ENCODE measurements at regions not wholly inside any gene's neighbourhood (a gene's known extent, or its start where the extent isn't known, plus 50 kb on each side); places are given as distances from the start of the nearest gene placed in this dataset.

DNA sequence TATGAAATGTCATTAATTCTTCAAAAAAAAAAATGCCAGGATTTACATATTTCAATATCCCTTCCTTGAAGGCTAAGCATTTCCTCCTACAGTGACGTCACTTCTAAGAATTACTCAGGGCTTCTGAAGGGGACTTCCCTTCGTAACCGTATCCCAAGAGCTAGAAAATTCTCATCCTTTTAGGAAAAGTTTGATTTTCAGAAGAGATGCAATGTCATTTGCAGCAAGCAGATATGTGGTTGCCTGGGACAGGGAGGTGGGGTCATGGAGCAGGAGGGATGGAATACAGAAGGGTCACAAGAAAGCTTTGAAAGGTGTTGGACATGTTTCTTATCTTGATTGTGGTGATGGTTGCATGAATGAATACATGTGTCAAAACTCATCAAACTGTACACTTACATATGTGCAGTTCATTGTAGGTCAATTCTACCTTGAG lies 97.0 kb upstream of the ATL2 start:
- POLR2A ChIA-PET: interaction anchor here (1.5 kb wide), 1 partner anchor 23 kb away, joined by 11 read pairs; no protein-coding TSS in a partner anchor
- no peak overlapping the region for H3K27ac ChIP-seq (ENCODE audit: extremely low read length, insufficient read depth, low read length)
- no peak for DNase-seq (ENCODE audit: low spot score)
- H4K20me1 ChIP-seq (ENCODE audit: insufficient read depth, low read length): no peaks in the 10 kb centered on the region
- CTCF ChIA-PET (ENCODE audit: low intra/inter-chr PET ratio, low total read pairs): no interaction called here
- H3K36me3 ChIP-seq (replicated peaks in 1 of 2; ENCODE audit: control insufficient read depth in 1 of 2, insufficient read depth in 2 of 2, low read length in 2 of 2): no peaks in the 10 kb centered on the region
- WGBS (ENCODE audit: low lambda C conversion rate): 69% methylated on average over 3 of the region's 3 CpGs
- TF ChIP-seq ARHGAP35 (CRISPR knock-in tag; IDR thresholded peaks at IDR 0.05; ENCODE audit: borderline replicate concordance): no peak
- peak; percentile 91 for TF ChIP-seq ATF7 (IDR thresholded peaks at IDR 0.05)
- TF ChIP-seq ATF7 (CRISPR knock-in tag; IDR thresholded peaks at IDR 0.05): no peak
- peak; percentile 91 for TF ChIP-seq CREB1 (IDR thresholded peaks at IDR 0.05)
- TF ChIP-seq CREB1 (CRISPR knock-in tag; IDR thresholded peaks at IDR 0.05): no peak
- peaks cover 1 to 6% of the 10 kb centered on the region in 2 experiments for H3K27me3 ChIP-seq (ENCODE audit: control insufficient read depth in 1 of 2, insufficient read depth in 2 of 2, low read length in 2 of 2)
- BruUV-seq (replicated peaks): no TSS peak
- no peak overlapping the region for H2AFZ ChIP-seq (ENCODE audit: low read length)
- intact Hi-C loops (cut with micrococcal nuclease; ENCODE audit: unreplicated experiment) (no loop called here), in situ Hi-C loops (cut with HindIII; ENCODE audit: extremely low pct_ligation_motif_present, low pct_unique_long_range_greater_than_20kb) (no loop called here)
- H3K4me2 ChIP-seq (ENCODE audit: low read depth, low read length): no peak overlapping the region
- H3K9me3 ChIP-seq (ENCODE audit: low read length): no peaks in the 10 kb centered on the region
- H3K4me1 ChIP-seq (ENCODE audit: insufficient read depth, low read length): peaks cover 28% of the 10 kb centered on the region
- no peak overlapping the region for H3K9ac ChIP-seq (ENCODE audit: insufficient read depth, low read depth, low read length)
- H3K4me3 ChIP-seq (replicated peaks in 1 of 3; ENCODE audit: insufficient read depth in 1 of 3, low read depth in 2 of 3, low read length in 3 of 3): no peak overlapping the region
- FAIRE-seq: no peak
- no peaks in the 10 kb centered on the region for H3K79me2 ChIP-seq (ENCODE audit: insufficient read depth, low read length)
- ATAC-seq: no peak

DNA sequence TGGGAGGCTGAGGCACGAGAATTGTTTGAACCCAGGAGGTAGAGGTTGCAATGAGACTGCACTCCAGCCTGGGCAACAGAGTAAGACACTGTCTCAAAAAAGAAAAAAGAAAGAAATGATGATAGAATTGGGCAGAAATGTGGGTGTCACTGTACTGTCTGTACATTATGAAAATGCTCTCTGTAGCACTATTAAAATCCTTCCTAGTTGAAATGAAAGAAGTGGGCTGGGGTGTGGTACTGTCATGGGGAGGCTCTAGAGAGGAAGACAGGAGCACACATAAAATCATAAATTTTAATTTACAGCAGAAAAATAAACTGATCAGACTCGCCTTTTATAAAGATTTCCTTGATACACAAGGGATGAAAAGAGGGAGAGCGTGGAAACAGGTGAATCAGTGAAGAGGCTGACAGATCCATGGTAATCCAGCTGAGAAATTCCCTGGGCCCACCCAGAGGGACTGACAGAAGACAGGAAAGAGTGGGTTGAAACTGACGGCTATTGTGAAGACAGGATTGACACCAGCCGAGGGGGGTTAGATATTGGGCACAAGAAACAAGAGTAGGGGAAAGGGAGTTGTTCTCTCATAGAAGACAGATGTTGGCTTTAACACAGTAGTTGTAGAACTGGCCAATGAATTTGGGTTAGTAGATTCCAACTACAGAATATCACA lies 96.4 kb upstream of the ATL2 start:
- H3K27ac ChIP-seq (ENCODE audit: extremely low read length, insufficient read depth, low read length): no peak overlapping the region
- DNase-seq (ENCODE audit: low spot score): no peak
- no peaks in the 10 kb centered on the region for H4K20me1 ChIP-seq (ENCODE audit: insufficient read depth, low read length)
- H3K27me3 ChIP-seq (ENCODE audit: control insufficient read depth in 1 of 2, insufficient read depth in 2 of 2, low read length in 2 of 2): peaks cover 1 to 6% of the 10 kb centered on the region in 2 experiments
- FAIRE-seq: no peak
- H3K4me2 ChIP-seq (ENCODE audit: low read depth, low read length): no peak overlapping the region
- POLR2A ChIA-PET: no interaction called here
- CTCF ChIA-PET (ENCODE audit: low intra/inter-chr PET ratio, low total read pairs): no interaction called here
- in situ Hi-C loops (cut with HindIII; ENCODE audit: extremely low pct_ligation_motif_present, low pct_unique_long_range_greater_than_20kb): no loop called here
- H3K36me3 ChIP-seq (replicated peaks in 1 of 2; ENCODE audit: control insufficient read depth in 1 of 2, insufficient read depth in 2 of 2, low read length in 2 of 2): no peaks in the 10 kb centered on the region
- intact Hi-C loops (cut with micrococcal nuclease; ENCODE audit: unreplicated experiment): no loop called here
- no peak overlapping the region for H3K9ac ChIP-seq (ENCODE audit: insufficient read depth, low read depth, low read length)
- no peak for TF ChIP-seq PLRG1 (conservative IDR thresholded peaks at IDR 0.05)
- no peak overlapping the region for H2AFZ ChIP-seq (ENCODE audit: low read length)
- ATAC-seq: no peak
- 39% methylated on average over 5 of the region's 5 CpGs for WGBS (ENCODE audit: low lambda C conversion rate)
- peaks cover 34% of the 10 kb centered on the region for H3K4me1 ChIP-seq (ENCODE audit: insufficient read depth, low read length)
- H3K79me2 ChIP-seq (ENCODE audit: insufficient read depth, low read length): no peaks in the 10 kb centered on the region
- no TSS peak for BruUV-seq (replicated peaks)
- no peak overlapping the region for H3K4me3 ChIP-seq (replicated peaks in 1 of 3; ENCODE audit: insufficient read depth in 1 of 3, low read depth in 2 of 3, low read length in 3 of 3)
- no peaks in the 10 kb centered on the region for H3K9me3 ChIP-seq (ENCODE audit: low read length)
